OCI-LY1 (cell line): ENCODE measurements at regions not wholly inside any gene's neighbourhood (a gene's known extent, or its start where the extent isn't known, plus 50 kb on each side); places are given as distances from the start of the nearest gene placed in this dataset.

Experiments used
- H2AFZ ChIP-seq: fragments of 200-600 bp; sonication (generic), shearing (Covaris generic); 2 replicates; pipeline ENCODE4 v1.6.0; 2014; ENCODE audit warnings: antibody characterized with exemption, mild to moderate bottlenecking, low read length
- H3F3A ChIP-seq: fragments of 200-600 bp; sonication (generic), shearing (Covaris generic); 2 replicates; pipeline ENCODE4 v1.6.0; 2014; ENCODE audit warnings: mild to moderate bottlenecking, antibody characterized with exemption, low read length, moderate library complexity; ENCODE audit not compliant: insufficient read depth
- H3K27ac ChIP-seq: fragments of 200-600 bp; sonication (generic); 2 replicates; pipeline ENCODE4 v1.5.1; 2014; ENCODE audit warnings: low read length, mixed run types, mild to moderate bottlenecking, low read depth; ENCODE audit not compliant: poor library complexity, severe bottlenecking
- H3K27me3 ChIP-seq: fragments of 200-600 bp; sonication (generic); 2 replicates; pipeline ENCODE4 v1.6.0; 2014; ENCODE audit warnings: antibody characterized with exemption, mild to moderate bottlenecking, low read length, moderate library complexity; ENCODE audit not compliant: insufficient read depth
- H3K36me3 ChIP-seq: fragments of 200-600 bp; sonication (generic); 2 replicates; pipeline ENCODE4 v1.6.1; 2014; ENCODE audit warnings: mild to moderate bottlenecking, antibody characterized with exemption, low read length, moderate library complexity, mixed read lengths; ENCODE audit not compliant: insufficient read depth
- H3K4me1 ChIP-seq: fragments of 200-600 bp; sonication (generic); 2 replicates; pipeline ENCODE4 v1.5.1; 2014; ENCODE audit warnings: mild to moderate bottlenecking, low read length, moderate library complexity; ENCODE audit not compliant: insufficient read depth, severe bottlenecking
- H3K4me2 ChIP-seq: fragments of 200-600 bp; sonication (generic), shearing (Covaris generic); 2 replicates; pipeline ENCODE4 v1.6.1; 2014; ENCODE audit warnings: low read length
- H3K4me3 ChIP-seq: fragments of 200-600 bp; sonication (generic); 2 replicates; pipeline ENCODE4 v1.5.1; 2014; ENCODE audit warnings: low read length, low read depth, mild to moderate bottlenecking, mixed read lengths; ENCODE audit not compliant: poor library complexity, severe bottlenecking
- H3K79me2 ChIP-seq: fragments of 200-600 bp; shearing (Covaris generic); 2 replicates; pipeline ENCODE4 v1.6.1; 2016; ENCODE audit warnings: mixed run types, low read length, mixed read lengths; ENCODE audit not compliant: insufficient read depth
- H3K9ac ChIP-seq: fragments of 200-600 bp; sonication (generic), shearing (Covaris generic); 2 replicates; pipeline ENCODE4 v1.6.1; 2014; ENCODE audit warnings: mild to moderate bottlenecking, low read length, mixed read lengths
- H3K9me2 ChIP-seq: fragments of 200-600 bp; sonication (generic), shearing (Covaris generic); 2 replicates; pipeline ENCODE4 v1.6.1; 2014; ENCODE audit warnings: low read depth, mild to moderate bottlenecking, low read length, mixed read lengths
- H3K9me3 ChIP-seq: fragments of 200-600 bp; shearing (Covaris generic); 2 replicates; pipeline ENCODE4 v1.6.1; 2014; ENCODE audit warnings: low read length, mixed read lengths
- H4K20me1 ChIP-seq: fragments of 200-600 bp; sonication (generic), shearing (Covaris generic); 2 replicates; pipeline ENCODE4 v1.6.0; 2016; ENCODE audit warnings: mild to moderate bottlenecking, low read length; ENCODE audit not compliant: insufficient read depth
- CTCF ChIP-seq: fragments of 200-600 bp; sonication (generic), shearing (Covaris generic); IDR thresholded peaks from 2 replicates; pipeline ENCODE4 v1.5.1; 2017; ENCODE audit warnings: mild to moderate bottlenecking, antibody characterized with exemption, low read length, moderate library complexity, mixed read lengths
- EZH2 ChIP-seq: fragments of 200-600 bp; sonication (generic), shearing (Covaris generic); IDR thresholded peaks from 2 replicates; pipeline ENCODE4 v1.8.0; 2017; ENCODE audit warnings: borderline replicate concordance, mixed run types, mild to moderate bottlenecking, antibody characterized with exemption, low read length, moderate library complexity, mixed read lengths

- H3F3A ChIP-seq, result no peaks in the 10 kb centered on the region
- TF ChIP-seq EZH2, result no peak
- TF ChIP-seq CTCF, result no peak
- no peak overlapping the region for H2AFZ ChIP-seq
- H3K4me1 ChIP-seq, result no peaks in the 10 kb centered on the region
- H3K4me3 ChIP-seq, result no peak overlapping the region
- no peaks in the 10 kb centered on the region for H3K9me2 ChIP-seq
- no peaks in the 10 kb centered on the region for H3K36me3 ChIP-seq
- no peaks in the 10 kb centered on the region for H3K27me3 ChIP-seq
- no peak overlapping the region for H3K27ac ChIP-seq
- no peak overlapping the region for H3K4me2 ChIP-seq
- H4K20me1 ChIP-seq, result no peaks in the 10 kb centered on the region
- no peak overlapping the region for H3K9ac ChIP-seq
- H3K79me2 ChIP-seq, result no peaks in the 10 kb centered on the region
- H3K9me3 ChIP-seq, result no peaks in the 10 kb centered on the region
Measured at GRCh38 chr3:153633407-153633806, 471.4 kb downstream of the RAP2B start.

- Histone ChIP-seq H3K4me2 (no peak overlapping the region), H3K9me2 (no peaks in the 10 kb centered on the region), H2AFZ (no peak overlapping the region), H4K20me1 (no peaks in the 10 kb centered on the region), H3K9ac (no peak overlapping the region), H3K4me3 (no peak overlapping the region), H3K79me2 (no peaks in the 10 kb centered on the region), H3K4me1 (no peaks in the 10 kb centered on the region), H3K27ac (no peak overlapping the region), H3K27me3 (no peaks in the 10 kb centered on the region), H3F3A (no peaks in the 10 kb centered on the region), H3K9me3 (no peaks in the 10 kb centered on the region), H3K36me3 (no peaks in the 10 kb centered on the region)
- TF ChIP-seq CTCF (no peak), EZH2 (no peak)
Measured at GRCh38 chr3:153634683-153635082, 472.7 kb downstream of the RAP2B start.

- Histone ChIP-seq H3F3A (no peaks in the 10 kb centered on the region), H3K9ac (no peak overlapping the region), H4K20me1 (no peaks in the 10 kb centered on the region), H3K4me1 (no peaks in the 10 kb centered on the region), H3K36me3 (no peaks in the 10 kb centered on the region), H3K27me3 (no peaks in the 10 kb centered on the region), H3K79me2 (no peaks in the 10 kb centered on the region), H3K9me3 (no peaks in the 10 kb centered on the region), H3K4me2 (no peak overlapping the region), H2AFZ (no peak overlapping the region), H3K27ac (no peak overlapping the region), H3K4me3 (no peak overlapping the region), H3K9me2 (no peaks in the 10 kb centered on the region)
- TF ChIP-seq CTCF (no peak), EZH2 (no peak)
Measured at GRCh38 chr3:153639631-153640030, 477.6 kb downstream of the RAP2B start.
